ENCODE measurements at regions not wholly inside any gene's neighbourhood (a gene's known extent, or its start where the extent isn't known, plus 50 kb on each side); places are given as distances from the start of the nearest gene placed in this dataset.

DNA sequence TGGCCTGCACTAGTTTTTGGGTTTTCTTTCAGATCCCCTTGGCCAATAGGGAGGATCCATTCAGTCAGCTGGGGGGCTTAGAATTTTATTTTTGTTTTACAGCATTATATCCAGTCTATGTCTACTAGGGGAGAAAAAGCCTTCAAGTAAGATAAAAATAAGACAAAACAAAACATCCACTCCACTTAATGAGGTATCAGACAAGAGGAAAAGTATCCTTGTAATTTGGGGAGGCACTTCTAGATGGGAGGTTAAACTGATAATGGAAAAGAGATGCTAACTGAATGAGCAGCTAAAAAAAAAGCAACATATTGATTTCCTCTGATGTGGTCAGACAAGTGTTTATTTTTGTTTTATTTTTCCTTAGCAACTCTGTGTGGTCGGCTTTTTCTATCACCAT is 278.0 kb upstream of the ANO3 start:
- DNase-seq: no peak

DNA sequence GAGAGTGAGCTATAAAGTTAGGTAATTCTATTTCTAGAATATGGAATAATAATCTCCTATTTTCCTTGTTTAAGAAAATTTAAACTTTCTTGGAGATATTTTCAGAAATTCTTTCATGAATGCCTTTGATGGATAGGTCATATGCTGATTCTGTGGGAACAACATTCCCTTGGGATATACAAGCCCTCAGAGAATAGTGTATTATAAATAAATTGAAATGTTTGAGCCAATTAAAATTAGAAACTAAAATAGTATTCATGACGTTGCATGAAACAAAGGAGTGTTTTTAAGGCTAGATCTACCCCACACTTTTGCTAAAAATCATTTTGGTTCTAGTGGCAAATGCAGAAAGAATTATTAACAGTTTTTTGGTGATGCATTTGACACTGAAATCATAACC is 269.3 kb upstream of the ANO3 start:
- no peak for DNase-seq

GRCh38 chr11:26063915-26064314 is 268.0 kb upstream of the ANO3 start:
- no peak for DNase-seq

- DNase-seq: no peak
Measured at GRCh38 chr11:26065944-26066343, 266.0 kb upstream of the ANO3 start.

DNA sequence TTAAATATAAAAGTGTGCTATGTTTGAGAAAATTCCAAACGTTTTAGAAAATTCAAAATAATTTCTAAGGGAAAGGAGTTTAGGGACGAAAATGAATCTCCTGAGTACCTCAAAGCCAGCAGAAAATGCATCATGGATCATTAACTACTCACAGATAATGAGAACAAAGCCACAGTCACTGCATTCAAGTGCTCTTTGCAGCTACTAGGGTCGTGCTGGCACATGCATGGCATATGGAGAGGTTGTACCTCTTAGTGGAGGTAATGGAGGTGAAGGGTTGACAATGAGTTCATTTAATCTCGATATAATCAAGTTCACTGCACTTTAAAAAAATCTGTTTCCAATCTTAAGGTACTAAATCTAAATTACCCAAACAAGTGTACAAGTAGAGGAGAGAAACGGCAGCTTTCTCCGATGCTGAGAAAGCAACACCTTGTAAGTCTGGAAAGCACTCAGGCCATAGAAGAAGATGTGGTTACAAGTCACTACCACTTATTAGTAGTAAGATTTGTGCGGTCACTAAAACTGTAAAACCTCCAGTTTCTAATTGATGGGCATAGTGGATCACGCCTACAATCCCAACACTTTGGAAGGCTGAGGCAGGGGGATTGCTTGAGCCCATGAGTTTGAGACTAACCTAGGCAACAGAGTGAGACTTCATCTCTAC is 261.1 kb upstream of the ANO3 start:
- no peak for DNase-seq

DNA sequence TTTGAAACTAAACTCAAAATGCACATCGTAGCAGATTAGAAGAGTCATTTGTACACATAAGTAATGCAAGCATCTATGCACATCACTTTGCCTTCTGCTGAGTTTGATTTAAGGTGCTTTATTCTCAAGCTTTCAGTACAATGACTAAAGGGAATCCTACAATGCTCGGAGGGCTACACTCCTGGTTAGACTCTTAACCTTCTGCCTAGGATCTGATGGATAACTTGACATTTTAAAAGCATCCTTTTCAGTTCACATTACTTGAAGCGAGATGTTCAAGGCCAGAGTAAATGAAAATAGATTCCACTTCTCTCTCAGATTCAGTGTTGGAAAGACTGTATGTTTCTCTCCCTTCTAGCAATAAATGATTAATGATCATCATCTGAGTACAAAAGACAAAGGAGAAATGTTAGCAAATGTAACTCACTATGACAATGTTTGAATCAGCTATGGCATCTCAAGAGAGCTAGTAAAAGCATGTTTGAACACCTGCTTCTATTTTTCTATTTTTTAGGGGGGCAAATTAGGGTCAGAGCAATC is 259.2 kb upstream of the ANO3 start:
- no peak for DNase-seq

DNA sequence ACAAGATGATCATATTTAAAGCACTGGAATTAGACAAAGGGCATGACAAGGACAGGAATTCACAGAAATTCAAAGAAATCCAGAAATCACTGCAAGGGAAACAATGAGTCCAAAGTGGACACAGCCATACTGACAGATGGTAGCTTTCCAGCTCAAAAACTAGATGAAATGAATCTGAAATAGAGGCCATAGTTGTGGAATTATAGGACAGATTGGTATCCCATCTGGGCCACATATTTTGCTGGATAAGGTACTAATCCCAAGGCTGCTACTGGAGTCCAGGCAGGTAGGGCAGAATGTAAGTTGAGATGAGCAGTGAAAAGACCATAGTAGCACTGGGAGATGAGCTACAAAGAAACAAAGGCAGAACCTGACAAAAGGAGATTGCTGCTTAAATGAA is 258.3 kb upstream of the ANO3 start:
- DNase-seq: no peak

DNA sequence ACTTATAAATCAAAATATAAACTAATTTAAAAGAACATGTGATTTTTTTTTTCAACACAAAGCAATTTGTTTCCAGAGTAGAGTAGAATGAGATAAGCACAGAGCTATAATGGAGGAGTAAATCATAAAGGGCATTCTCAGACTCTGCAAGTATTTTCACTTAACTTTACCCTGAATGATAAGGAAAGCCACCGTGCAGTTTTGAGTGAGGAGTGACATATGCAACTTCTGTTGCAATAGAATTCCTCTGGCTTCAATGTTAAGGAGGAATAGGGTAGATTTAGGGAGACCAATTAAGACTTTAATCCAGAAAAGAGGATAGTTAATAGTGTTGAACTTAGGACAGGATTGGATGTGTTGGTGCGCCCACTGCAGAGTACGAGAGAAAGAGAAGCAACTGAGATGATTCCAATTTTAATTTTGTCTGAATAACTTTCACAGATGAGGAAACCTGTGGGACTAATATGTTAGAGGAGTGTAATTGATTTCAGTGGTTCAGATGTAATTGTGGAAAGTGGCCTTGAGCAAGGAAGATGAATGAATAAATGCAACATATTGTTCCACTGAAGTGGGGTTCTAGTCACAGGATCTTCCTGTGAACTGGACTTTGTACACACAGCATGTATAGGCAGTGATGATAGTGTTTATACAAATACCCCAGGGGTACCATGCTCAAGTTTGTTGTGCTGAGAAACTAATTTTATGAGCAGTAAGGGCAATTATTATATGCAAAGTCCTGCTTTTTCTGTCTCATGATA is 255.5 kb upstream of the ANO3 start:
- no peak for DNase-seq

DNA sequence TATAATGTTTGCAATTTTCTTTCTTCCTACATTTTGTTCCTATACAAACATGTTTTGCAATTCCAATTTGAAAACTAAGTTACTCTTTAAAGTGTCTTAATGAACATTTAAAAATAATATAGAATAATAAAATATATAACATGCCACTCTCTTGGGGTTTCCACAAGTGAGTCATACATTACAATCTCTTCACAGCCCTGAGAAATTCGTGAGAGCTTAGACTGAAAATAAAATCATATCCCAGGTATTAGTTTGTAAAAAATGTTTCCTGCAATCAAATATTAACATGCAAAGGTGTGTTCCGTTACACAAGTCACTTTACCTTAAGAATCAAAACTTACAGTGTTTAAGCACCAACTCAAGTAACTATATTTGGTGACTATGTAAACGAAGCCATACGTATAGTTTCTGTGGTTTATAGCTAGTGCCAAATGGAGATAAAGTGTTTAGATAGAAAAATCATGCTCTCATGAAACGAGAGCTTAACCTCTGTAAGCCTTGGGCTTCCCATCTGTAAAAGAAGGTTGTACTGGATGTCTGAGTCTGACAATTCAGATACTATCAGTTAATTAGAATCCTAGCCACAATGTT is 253.6 kb upstream of the ANO3 start:
- DNase-seq: no peak

DNA sequence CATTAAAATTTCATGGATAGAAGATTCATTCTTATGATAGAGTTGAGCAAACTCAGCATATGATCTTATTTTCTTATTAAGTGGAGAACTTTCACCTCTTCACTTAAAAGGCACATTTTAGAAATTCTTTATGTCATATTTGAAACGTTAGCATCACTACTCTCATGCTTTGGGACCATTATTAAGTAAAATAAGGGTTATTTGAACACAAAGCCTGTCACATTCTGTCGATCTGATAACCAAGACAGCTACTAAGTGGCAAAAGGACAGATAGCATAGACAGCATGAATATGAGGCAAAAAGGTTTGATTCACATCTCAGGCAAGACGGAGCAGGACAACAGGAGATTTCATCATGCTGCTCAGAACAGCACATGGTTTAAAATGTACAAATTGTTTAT is 247.6 kb upstream of the ANO3 start:
- DNase-seq: no peak

- DNase-seq: no peak
Measured at GRCh38 chr11:26086028-26086427, 245.9 kb upstream of the ANO3 start.

- no peak for DNase-seq
Measured at GRCh38 chr11:26087120-26087935, 244.6 kb upstream of the ANO3 start.

GRCh38 chr11:26088391-26088790 is 243.5 kb upstream of the ANO3 start:
- no peak for DNase-seq

GRCh38 chr11:26090651-26091050 is 241.3 kb upstream of the ANO3 start:
- DNase-seq: no peak

GRCh38 chr11:26093206-26093605 is 238.7 kb upstream of the ANO3 start:
- no peak for DNase-seq

DNA sequence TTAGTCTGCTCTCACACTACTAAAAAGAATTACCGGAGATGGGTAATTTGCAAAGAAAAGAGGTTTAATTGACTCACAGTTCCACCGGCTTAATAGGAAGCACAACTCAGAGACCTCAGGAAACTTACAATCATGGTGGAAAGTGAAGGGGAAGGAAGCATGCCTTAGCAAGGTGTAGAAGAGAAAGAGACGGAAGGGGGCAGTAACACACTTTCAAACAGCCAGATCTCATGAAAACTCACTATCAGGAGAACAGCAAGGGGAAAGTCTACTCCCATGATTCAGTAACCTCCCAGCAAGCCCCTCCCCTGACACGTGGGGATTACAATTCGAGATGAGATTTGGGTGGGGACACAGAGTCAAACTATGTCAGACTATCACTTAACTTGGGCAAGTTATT is 236.6 kb upstream of the ANO3 start:
- no peak for DNase-seq

DNA sequence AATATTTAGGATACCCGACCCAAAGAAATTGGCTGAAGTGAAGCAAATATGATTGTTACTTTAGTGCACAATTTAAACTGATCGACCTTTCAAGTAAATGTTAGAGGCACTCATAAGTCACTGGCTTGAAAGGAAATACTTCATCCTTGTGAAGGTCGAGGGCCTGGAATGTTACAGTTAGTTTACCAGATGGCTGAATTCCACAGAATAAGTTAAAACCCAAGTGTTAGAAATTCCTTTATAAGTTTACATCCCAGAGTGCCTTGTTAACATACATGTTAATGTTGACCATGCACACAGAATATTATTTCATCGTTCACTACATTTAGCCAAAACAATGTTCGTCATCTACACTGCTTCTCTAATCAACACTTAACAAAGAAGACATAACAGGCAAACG is 235.5 kb upstream of the ANO3 start:
- DNase-seq: no peak

DNA sequence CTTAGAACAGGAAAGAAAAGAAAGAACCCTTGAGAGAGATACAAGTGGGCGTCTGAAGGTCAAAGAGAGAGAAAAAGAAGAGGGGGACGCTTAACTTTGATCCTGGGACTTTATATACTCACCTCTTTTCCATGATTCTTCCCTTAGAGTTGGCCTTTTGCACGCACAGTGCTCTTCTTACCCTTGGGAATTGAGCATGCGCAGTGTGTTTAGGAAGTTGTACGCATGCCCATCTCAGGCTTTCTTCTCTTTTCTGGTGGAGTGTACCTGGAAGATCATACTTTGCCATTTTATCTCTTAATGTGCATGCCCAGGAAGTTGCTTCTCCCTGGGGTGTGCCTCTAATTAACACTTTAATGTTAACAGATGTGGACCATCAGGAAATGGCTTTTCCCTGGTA is 229.6 kb upstream of the ANO3 start:
- no peak for DNase-seq

DNA sequence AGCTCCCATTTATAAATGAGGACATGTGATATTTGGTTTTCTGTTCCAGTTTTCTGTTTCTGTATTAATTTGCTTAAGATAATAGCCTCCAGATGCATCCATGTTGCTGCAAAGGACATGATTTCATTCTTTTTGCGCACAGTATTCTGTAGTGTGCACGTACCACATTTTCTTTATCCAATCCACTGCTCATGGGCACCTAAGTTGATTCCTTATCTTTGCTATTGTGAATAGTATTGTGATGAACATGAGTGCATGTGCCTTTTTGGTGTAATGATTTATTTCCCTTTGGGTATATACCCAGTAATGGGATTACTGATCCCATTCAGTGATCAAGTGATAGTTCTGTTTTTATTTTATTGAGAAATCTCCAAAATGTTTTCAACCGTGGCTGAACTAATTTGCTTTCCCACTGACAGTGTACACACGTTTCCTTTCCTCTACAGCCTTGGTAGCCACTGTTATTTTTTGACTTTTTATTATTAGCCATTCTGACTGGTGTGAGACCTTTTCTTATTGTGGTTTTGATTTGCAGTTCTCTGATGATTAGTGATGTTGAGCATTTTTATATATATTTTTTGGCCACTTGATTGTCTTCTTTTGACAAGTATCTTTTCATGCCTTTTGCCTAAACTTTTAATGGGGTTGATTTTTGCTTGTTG is 226.0 kb upstream of the ANO3 start:
- no peak for DNase-seq

GRCh38 chr11:26106726-26107125 is 225.2 kb upstream of the ANO3 start:
- no peak for DNase-seq

- DNase-seq: no peak
Measured at GRCh38 chr11:26109658-26110368, 222.1 kb upstream of the ANO3 start.

GRCh38 chr11:26112264-26112663 is 219.7 kb upstream of the ANO3 start:
- DNase-seq: no peak
